Activated T-helper 17 cell treated with anti-CD3 and anti-CD28 coated beads, Interleukin-2, amount 50 U/mL, for 72 hours (primary cell): ENCODE measurements at regions not wholly inside any gene's neighbourhood (a gene's known extent, or its start where the extent isn't known, plus 50 kb on each side); places are given as distances from the start of the nearest gene placed in this dataset.

Experiments used
- ATAC-seq: fragments of 150-1000 bp; cut with Tn5 transposase; replicated peaks from 2 replicates; pipeline ENCODE4 v1.10.0; 2021; ENCODE audit warnings: mild to moderate bottlenecking, moderate library complexity
- H3K27ac Mint-ChIP-seq: one replicate; pipeline ENCODE4 v1.8.0; 2022; ENCODE audit warnings: mixed read lengths
- H3K27me3 Mint-ChIP-seq: one replicate; pipeline ENCODE4 v1.8.0; 2022; ENCODE audit warnings: mixed read lengths
- H3K36me3 Mint-ChIP-seq: one replicate; pipeline ENCODE4 v1.8.0; 2022; ENCODE audit warnings: low read depth, mild to moderate bottlenecking, mixed read lengths
- H3K4me1 Mint-ChIP-seq: one replicate; pipeline ENCODE4 v1.8.0; 2022; ENCODE audit warnings: mixed read lengths
- H3K4me3 Mint-ChIP-seq: one replicate; pipeline ENCODE4 v1.8.0; 2022; ENCODE audit warnings: mild to moderate bottlenecking, mixed read lengths
- H3K9me3 Mint-ChIP-seq: one replicate; pipeline ENCODE4 v1.8.0; 2022; ENCODE audit warnings: mixed read lengths

DNA sequence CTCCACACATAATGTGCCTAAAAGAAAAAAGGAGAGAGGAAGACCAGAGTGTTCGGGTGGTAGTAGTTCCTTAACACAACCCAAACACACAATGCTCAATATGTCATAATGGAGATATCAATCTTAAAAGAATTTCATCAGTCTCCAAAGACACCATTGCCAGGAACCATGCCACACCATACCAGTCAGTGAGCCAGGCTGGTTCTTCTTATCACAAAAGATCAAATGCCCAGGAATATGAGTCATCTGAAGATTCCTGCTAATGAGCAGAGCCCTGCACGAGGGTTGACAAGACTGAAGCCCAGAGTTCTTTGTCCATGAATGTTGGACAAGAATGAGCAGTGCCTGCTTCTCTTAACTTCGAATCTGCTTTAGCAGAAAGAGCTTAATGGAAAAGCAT is 262.3 kb downstream of the ZNF516 start:
- Mint-ChIP-seq H3K36me3 (no peaks in the 10 kb centered on the region), H3K27ac (no peak overlapping the region), H3K27me3 (peaks cover 13% of the 10 kb centered on the region), H3K9me3 (peaks cover 9% of the 10 kb centered on the region), H3K4me3 (no peak overlapping the region), H3K4me1 (no peaks in the 10 kb centered on the region)
- no peak for ATAC-seq

DNA sequence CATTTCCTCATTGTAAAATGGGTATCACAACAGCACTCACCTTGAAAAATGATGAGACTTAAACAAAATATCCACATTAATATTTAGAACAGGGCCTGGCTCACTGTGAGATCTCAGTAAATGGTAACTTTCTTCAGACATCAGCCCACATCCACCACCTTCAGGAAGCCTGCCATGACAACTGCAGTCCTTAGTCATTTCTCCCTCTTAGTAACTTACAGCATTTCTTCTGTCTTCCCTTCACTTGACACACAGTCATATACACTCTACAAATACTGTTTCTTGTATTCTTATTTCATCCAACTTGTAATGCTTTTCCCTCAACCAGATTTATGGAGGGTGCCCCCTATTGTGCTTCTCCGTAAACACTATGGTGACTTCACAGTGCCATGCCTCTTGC is 263.0 kb downstream of the ZNF516 start:
- Mint-ChIP-seq H3K27me3 (peaks cover 13% of the 10 kb centered on the region), H3K9me3 (peaks cover under 1% of the 10 kb centered on the region), H3K27ac (no peak overlapping the region), H3K4me1 (no peaks in the 10 kb centered on the region), H3K36me3 (no peaks in the 10 kb centered on the region), H3K4me3 (no peak overlapping the region)
- no peak for ATAC-seq

DNA sequence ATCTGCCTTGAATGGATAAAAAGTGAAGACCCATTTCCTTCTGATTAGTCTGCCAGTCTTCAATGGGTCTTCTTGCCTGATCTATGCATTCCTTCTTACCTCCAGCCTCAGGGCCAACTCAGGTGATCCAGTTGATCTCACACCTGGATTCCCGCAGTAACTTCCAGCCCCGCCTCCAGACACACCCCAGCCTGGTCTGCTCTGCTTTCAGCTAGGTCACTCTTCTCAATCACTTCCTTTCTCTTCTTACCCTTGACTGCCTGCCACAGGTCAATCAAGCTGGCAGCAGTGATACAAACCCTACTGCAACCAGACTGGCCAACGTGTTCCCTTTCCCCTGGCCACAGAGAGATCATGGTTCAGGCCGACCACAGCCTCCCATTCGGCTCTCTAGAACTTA is 263.6 kb downstream of the ZNF516 start:
- H3K36me3 Mint-ChIP-seq: no peaks in the 10 kb centered on the region
- ATAC-seq: no peak
- H3K27ac Mint-ChIP-seq: no peak overlapping the region
- H3K4me3 Mint-ChIP-seq: no peak overlapping the region
- no peaks in the 10 kb centered on the region for H3K9me3 Mint-ChIP-seq
- H3K4me1 Mint-ChIP-seq: no peaks in the 10 kb centered on the region
- peaks cover 13% of the 10 kb centered on the region for H3K27me3 Mint-ChIP-seq

DNA sequence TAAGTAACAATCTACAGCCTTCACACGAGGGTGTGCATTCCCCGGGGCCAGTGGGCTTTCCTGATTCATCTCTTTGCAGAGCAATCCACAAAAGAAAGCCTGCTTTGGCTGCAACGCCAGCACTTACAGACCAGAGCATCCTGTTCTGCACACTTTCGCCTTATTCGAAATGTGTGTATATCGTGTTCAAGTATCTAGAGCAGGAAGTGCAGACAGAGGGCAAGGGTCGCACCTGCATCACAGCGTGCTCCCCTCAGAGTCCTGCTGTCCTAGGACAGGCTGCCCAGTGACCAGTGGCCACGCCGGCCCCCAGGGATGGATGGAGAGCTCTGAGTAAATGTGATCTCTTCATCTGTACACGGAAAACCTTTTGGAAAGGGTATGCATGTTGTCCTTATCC is 264.3 kb downstream of the ZNF516 start:
- no peak overlapping the region for H3K4me3 Mint-ChIP-seq
- H3K27ac Mint-ChIP-seq: no peak overlapping the region
- peaks cover 13% of the 10 kb centered on the region for H3K27me3 Mint-ChIP-seq
- H3K36me3 Mint-ChIP-seq: no peaks in the 10 kb centered on the region
- no peaks in the 10 kb centered on the region for H3K9me3 Mint-ChIP-seq
- no peaks in the 10 kb centered on the region for H3K4me1 Mint-ChIP-seq
- no peak for ATAC-seq

DNA sequence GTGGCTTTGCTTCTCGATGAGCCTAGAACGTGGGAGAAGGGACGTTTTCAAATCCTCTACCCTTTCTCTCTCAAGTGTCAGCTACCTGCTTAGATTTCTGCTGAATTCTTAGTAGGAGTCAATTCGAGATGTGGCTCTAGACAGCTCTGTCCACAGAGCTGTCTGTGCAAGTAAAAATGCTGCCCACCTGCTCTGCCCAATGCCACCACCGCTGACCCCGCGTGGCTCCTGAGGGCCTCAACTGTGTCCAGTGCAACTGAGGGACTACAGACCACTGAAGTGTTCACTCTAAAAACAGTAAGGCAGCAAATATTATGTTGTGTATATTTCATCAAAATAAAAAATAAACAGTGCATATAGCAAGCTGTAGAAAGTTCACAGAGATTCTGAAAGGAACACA is 266.3 kb downstream of the ZNF516 start:
- H3K27me3 Mint-ChIP-seq: peaks cover 9% of the 10 kb centered on the region
- no peak overlapping the region for H3K27ac Mint-ChIP-seq
- no peaks in the 10 kb centered on the region for H3K9me3 Mint-ChIP-seq
- no peaks in the 10 kb centered on the region for H3K36me3 Mint-ChIP-seq
- H3K4me1 Mint-ChIP-seq: no peaks in the 10 kb centered on the region
- ATAC-seq: no peak
- H3K4me3 Mint-ChIP-seq: no peak overlapping the region

DNA sequence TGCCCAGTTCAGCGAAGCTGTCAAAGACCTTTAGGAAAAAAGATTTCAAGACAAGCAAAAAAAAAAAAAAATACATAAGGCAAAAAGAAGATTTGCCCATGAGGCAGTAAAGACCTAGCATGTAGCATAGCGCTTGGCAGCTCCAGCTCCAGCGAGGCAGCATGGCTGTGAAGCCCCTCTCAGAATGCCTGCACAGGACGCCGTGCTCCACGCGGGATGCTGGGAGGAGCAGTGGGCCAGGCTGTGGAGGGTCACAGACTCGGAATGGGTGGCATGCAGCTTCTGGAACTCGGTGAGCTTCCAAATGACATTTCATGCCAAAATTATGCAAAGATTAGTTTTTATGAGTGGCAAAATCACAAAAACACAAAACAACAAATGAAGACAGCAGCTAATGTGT is 267.3 kb downstream of the ZNF516 start:
- Mint-ChIP-seq H3K27ac (no peak overlapping the region), H3K27me3 (peaks cover 9% of the 10 kb centered on the region), H3K4me1 (no peaks in the 10 kb centered on the region), H3K36me3 (no peaks in the 10 kb centered on the region), H3K4me3 (no peak overlapping the region), H3K9me3 (no peaks in the 10 kb centered on the region)
- ATAC-seq: no peak

DNA sequence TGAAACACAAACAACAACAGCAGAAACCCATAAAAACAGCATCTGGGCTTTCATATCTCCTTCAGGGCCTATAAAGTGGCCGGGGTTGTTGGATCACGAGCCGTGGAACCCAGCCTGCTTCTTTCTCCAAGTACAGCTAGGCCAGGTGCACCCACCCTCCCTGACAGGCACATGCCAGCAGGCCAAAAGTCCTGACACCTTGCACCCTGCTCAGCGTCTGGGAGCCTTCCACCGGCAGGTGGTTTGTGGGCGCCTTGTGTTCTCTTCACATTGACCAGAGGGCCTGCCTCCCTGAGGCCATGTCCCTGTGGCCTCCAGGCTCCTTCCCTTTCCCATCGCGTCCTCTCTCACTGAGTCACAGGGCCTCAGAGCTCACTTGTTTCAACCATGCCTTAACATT is 271.6 kb downstream of the ZNF516 start:
- no peaks in the 10 kb centered on the region for H3K9me3 Mint-ChIP-seq
- no peaks in the 10 kb centered on the region for H3K4me1 Mint-ChIP-seq
- H3K27ac Mint-ChIP-seq: no peak overlapping the region
- ATAC-seq: no peak
- H3K36me3 Mint-ChIP-seq: no peaks in the 10 kb centered on the region
- no peak overlapping the region for H3K4me3 Mint-ChIP-seq
- H3K27me3 Mint-ChIP-seq: peaks cover 5% of the 10 kb centered on the region

DNA sequence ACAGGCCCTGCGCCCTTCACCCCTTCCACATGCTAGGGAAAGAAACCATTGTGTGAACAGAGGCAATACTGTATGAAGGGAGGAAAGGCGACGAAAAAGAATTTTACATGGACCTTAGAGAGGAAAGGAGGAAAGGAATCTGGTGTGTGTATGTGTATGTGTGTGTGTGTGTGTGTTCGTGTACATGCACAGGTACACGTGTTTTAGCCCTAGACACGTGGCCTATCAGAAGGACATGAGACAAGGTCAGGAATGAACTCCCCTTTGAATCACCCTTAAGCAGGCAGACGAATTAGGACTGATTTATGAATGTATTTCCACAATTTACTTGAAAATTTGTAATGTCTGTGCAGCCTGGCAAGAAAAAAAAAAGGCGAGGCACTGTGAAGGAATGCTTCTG is 276.0 kb downstream of the ZNF516 start:
- Mint-ChIP-seq H3K9me3 (no peaks in the 10 kb centered on the region), H3K4me3 (no peak overlapping the region), H3K27ac (no peak overlapping the region), H3K4me1 (no peaks in the 10 kb centered on the region), H3K36me3 (no peaks in the 10 kb centered on the region), H3K27me3 (peaks cover 9% of the 10 kb centered on the region)
- no peak for ATAC-seq

DNA sequence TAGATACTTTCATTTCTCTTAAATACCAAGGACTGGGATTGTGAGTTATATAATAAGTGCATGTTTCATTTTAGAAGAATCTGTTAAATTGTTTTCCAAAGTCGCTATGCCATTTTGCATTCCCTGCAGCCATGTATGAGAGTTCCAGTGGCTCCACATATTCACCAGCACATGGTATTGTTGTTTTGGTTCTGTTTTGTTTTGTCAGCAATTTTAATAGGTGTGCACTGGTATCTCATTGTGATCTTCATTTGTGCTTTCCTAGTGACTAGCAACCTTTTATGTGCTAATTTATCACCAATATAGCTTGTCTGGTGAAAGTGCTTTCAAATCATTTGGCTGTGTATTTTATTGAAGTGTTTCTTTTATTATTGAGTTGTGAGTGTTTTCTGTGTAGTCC is 278.9 kb downstream of the ZNF516 start:
- no peaks in the 10 kb centered on the region for H3K4me1 Mint-ChIP-seq
- H3K27me3 Mint-ChIP-seq: peaks cover 9% of the 10 kb centered on the region
- ATAC-seq: no peak
- no peaks in the 10 kb centered on the region for H3K36me3 Mint-ChIP-seq
- H3K27ac Mint-ChIP-seq: no peak overlapping the region
- H3K9me3 Mint-ChIP-seq: no peaks in the 10 kb centered on the region
- no peak overlapping the region for H3K4me3 Mint-ChIP-seq

DNA sequence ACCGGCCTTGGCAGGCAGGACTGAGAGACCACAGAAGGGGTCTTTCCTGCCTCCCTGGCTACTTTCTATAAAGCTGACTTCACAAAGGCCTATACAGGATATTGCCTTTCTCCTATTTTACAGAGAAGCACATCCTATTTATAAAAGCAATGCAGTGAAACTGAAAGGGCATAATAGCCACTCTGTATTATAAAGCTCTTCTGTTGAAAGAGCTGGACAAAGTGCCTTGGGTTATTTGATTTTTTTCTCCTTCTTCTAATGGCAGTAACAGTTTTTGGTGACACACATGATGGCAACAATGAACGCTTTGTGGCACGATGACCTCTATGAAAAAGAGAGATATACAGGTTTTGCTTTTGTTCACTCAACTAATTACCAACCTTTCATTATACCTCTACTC is 281.1 kb downstream of the ZNF516 start:
- no peaks in the 10 kb centered on the region for H3K9me3 Mint-ChIP-seq
- no peaks in the 10 kb centered on the region for H3K36me3 Mint-ChIP-seq
- no peak overlapping the region for H3K4me3 Mint-ChIP-seq
- peaks cover 8% of the 10 kb centered on the region for H3K27me3 Mint-ChIP-seq
- ATAC-seq: no peak
- no peak overlapping the region for H3K27ac Mint-ChIP-seq
- no peaks in the 10 kb centered on the region for H3K4me1 Mint-ChIP-seq

DNA sequence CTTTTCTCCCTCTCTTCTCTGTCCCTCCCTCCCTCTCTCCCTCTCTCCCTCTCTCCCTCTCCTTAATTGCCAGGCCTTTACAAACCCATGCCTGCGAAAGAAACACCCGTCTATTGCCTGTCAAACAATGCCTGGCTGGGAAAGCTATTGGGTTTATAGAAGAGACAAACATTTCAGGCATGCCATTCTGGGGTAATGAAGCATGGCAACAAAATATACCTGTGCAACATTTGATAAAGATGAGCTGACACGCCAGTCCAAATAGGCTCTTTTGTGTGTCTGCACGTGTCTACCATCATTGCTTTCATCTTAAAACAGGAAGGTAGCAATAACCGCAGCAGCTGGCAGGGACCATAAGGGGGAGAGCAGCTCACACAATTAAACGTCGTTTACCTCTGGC is 282.1 kb downstream of the ZNF516 start:
- Mint-ChIP-seq H3K4me3 (no peak overlapping the region), H3K9me3 (no peaks in the 10 kb centered on the region), H3K4me1 (no peaks in the 10 kb centered on the region), H3K36me3 (no peaks in the 10 kb centered on the region), H3K27me3 (peaks cover 8% of the 10 kb centered on the region), H3K27ac (no peak overlapping the region)
- ATAC-seq: no peak

DNA sequence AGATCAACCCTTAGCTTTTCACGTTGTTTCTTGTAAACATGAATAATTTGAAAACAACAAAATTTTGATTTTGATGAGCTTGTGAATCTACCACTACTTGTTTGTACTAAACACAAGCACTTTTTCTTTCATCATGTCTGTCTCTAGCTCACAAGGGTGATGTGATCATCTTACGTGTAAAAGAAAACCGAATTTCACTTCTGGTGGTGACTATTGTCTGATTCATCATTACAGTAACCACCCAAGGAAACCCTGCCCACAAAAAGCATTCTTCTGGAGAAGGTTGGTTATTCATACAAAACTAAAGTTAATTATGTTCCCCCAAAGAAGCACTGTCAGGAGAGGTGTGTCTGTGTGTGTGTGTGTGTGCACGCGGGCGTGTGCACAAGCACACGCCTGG is 285.4 kb downstream of the ZNF516 start:
- Mint-ChIP-seq H3K9me3 (no peaks in the 10 kb centered on the region), H3K27ac (no peak overlapping the region), H3K4me1 (no peaks in the 10 kb centered on the region), H3K27me3 (peaks cover 23% of the 10 kb centered on the region), H3K36me3 (no peaks in the 10 kb centered on the region), H3K4me3 (no peak overlapping the region)
- ATAC-seq: peak; percentile 90

DNA sequence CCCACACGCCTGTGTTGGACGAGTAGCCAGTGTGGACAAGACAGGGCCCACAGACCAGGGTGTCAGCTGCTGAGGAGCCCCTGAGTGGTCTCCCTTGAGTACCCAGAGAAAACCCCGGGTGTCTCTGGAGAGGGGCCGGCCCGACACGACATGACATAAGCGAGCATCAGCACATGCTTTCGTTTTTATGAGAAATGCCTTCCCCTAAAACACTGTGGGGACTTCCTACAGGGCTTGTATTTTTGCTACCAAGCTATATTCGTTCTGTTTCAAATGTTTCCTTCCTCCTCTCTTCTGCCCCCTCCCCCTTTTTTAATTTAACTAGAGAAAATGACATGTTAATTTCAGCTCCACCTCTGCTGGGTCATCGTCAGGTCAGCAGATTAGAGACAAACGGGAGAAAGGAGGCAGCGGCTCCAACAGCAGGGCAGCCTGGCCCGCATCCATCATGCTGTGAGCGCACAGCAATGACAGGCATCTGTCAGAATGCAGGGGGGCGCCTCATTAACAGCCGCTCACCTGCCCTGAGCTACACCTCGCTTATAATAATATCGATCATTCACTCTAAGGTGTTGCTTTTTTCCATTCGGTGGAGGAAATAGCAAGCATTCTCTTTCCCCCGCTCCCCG is 286.2 kb downstream of the ZNF516 start:
- no peak for ATAC-seq
- H3K9me3 Mint-ChIP-seq: no peaks in the 10 kb centered on the region
- H3K4me3 Mint-ChIP-seq: no peak overlapping the region
- no peaks in the 10 kb centered on the region for H3K4me1 Mint-ChIP-seq
- H3K27ac Mint-ChIP-seq: no peak overlapping the region
- peaks cover 27% of the 10 kb centered on the region for H3K27me3 Mint-ChIP-seq
- no peaks in the 10 kb centered on the region for H3K36me3 Mint-ChIP-seq

DNA sequence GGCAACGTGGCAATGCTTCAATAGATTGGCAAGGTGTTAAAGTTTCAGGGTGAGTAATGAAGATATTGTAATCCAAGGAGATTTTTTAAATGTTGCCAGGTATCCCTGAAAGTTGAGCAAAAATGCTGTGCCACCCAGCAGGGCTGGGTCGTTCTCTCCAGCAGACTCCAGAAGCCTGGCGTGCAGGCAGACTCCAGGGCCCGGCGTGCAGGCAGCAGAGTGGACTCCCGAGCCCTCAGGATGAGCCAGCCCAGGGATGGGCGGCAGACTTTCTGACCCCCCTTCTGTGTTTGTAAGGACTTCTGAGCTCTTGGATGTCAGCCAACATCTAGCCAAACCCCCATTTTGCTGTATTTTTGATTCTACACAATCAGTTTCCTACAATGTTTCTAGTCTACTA is 289.1 kb downstream of the ZNF516 start:
- H3K4me3 Mint-ChIP-seq: no peak overlapping the region
- no peaks in the 10 kb centered on the region for H3K36me3 Mint-ChIP-seq
- H3K4me1 Mint-ChIP-seq: no peaks in the 10 kb centered on the region
- peaks cover 39% of the 10 kb centered on the region for H3K27me3 Mint-ChIP-seq
- ATAC-seq: no peak
- H3K27ac Mint-ChIP-seq: no peak overlapping the region
- H3K9me3 Mint-ChIP-seq: no peaks in the 10 kb centered on the region

DNA sequence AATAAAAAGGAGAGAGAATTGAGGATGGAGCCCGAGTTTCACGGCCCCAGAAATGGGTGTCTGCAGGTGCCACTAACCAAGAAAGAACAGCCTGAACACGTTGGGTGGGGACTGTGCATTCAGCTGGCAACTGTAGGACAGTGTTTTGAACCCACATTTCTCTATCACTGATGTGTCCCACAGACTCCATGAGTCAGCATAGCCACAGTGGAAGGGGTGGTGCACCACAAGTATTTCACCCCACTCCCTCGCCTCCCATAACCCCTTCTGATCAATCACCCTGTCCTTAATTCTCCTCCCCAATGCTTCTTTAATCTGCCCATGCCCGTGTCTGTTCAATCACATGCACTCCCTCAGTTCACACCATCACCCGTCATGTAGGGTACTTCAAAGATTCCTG is 291.5 kb downstream of the ZNF516 start:
- peaks cover 39% of the 10 kb centered on the region for H3K27me3 Mint-ChIP-seq
- H3K4me3 Mint-ChIP-seq: no peak overlapping the region
- ATAC-seq: peak; percentile 32
- no peaks in the 10 kb centered on the region for H3K9me3 Mint-ChIP-seq
- H3K27ac Mint-ChIP-seq: no peak overlapping the region
- no peaks in the 10 kb centered on the region for H3K36me3 Mint-ChIP-seq
- H3K4me1 Mint-ChIP-seq: no peaks in the 10 kb centered on the region

DNA sequence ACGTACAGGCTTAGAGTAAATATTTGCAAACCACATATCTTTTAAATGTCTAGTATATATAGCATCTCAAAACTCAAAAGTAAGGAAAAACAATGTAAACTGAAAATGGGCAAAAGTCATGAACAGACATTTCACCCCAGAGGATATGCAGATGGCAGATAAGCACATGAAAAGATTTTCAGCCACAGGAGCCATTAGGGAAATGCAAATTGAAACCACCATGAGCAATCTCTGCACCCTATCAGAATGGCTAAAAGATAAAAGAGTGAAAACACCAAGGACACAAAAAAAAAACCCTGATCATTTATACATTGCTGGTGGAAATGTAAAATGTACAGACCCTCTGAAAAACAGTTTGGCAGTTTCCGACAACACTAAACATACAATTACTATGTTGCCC is 292.7 kb downstream of the ZNF516 start:
- Mint-ChIP-seq H3K27ac (no peak overlapping the region), H3K4me3 (no peak overlapping the region), H3K36me3 (no peaks in the 10 kb centered on the region), H3K27me3 (peaks cover 40% of the 10 kb centered on the region), H3K4me1 (no peaks in the 10 kb centered on the region), H3K9me3 (no peaks in the 10 kb centered on the region)
- ATAC-seq: no peak
